Testis (tissue), 2 donors: ENCODE measurements at regions not wholly inside any gene's neighbourhood (a gene's known extent, or its start where the extent isn't known, plus 50 kb on each side); places are given as distances from the start of the nearest gene placed in this dataset.

Experiments used
- DNase-seq: peaks from one replicate; pipeline ENCODE4 v3.0.0-alpha.2; 2019
- H3K27ac ChIP-seq, 2 donors: fragments of 200-600 bp; sonication (generic); one replicate each; pipeline ENCODE4 v1.5.1; 2019
- H3K27me3 ChIP-seq: fragments of 200-600 bp; sonication (generic); one replicate; pipeline ENCODE4 v1.5.1; 2019
- H3K36me3 ChIP-seq: fragments of 200-600 bp; sonication (generic); one replicate; pipeline ENCODE4 v1.5.1; 2017; ENCODE audit warnings: low read depth; ENCODE audit errors: missing control alignments
- H3K4me1 ChIP-seq: fragments of 200-600 bp; sonication (generic); one replicate; pipeline ENCODE4 v1.5.1; 2019
- H3K4me3 ChIP-seq, 2 donors: fragments of 200-600 bp; sonication (generic); one replicate each; pipeline ENCODE4 v1.5.1; 2017 to 2019
- H3K9me3 ChIP-seq: fragments of 200-600 bp; sonication (generic); one replicate; pipeline ENCODE4 v1.5.1; 2017
- CTCF ChIP-seq, 3 experiments: fragments of 450-650 bp in 2 of 3; fragments of 200-600 bp in 1 of 3; sonication (generic) in 1 of 3; IDR thresholded peaks; one replicate each; pipeline ENCODE4 v1.5.1; 2016 to 2019; ENCODE audit warnings: antibody characterized with exemption in 3 of 3, mild to moderate bottlenecking in 2 of 3, moderate library complexity in 1 of 3
- POLR2A ChIP-seq: fragments of 450-650 bp; IDR thresholded peaks from one replicate; pipeline ENCODE4 v1.6.1; 2017; ENCODE audit warnings: antibody characterized with exemption, mild to moderate bottlenecking, moderate library complexity
- WGBS, 2 donors: methylation state at CpG; one replicate each; pipeline ENCODE4 v1.1.5; 2018; 5-methylcytosine and 5-hydroxymethylcytosine counted together
- intact Hi-C: fragments of 100-400 bp; cut with DNase I; formaldehyde crosslinking; loops from one replicate; pipeline ENCODE4 v1.15.1; 2023; ENCODE audit warnings: low total_unique reads

- no peaks in the 10 kb centered on the region for H3K36me3 ChIP-seq
- H3K27ac ChIP-seq, result no peak overlapping the region
- TF ChIP-seq CTCF (IDR thresholded peaks at IDR 0.05), result no peak
- TF ChIP-seq POLR2A, result no peak
- no peak overlapping the region for H3K4me3 ChIP-seq
- intact Hi-C loops, result no loop called here
- H3K27me3 ChIP-seq, result no peaks in the 10 kb centered on the region
- no peaks in the 10 kb centered on the region for H3K9me3 ChIP-seq
- WGBS, 2 donors, result 49 to 69% methylated on average over 2 of the region's 2 CpGs
- no peak for DNase-seq
- no peaks in the 10 kb centered on the region for H3K4me1 ChIP-seq
These were observed 190.4 kb upstream of the RPRM start for GRCh38 chr2:153668923-153669322.

GRCh38 chr2:153710128-153710527, 161.6 kb upstream of the GALNT13 start:
- Histone ChIP-seq H3K4me1 (no peaks in the 10 kb centered on the region), H3K4me3 (no peak overlapping the region), H3K9me3 (no peaks in the 10 kb centered on the region), H3K27me3 (no peaks in the 10 kb centered on the region), H3K27ac (no peak overlapping the region), H3K36me3 (no peaks in the 10 kb centered on the region)
- WGBS, 2 donors, result 91 to 94% methylated on average over 6 of the region's 6 CpGs
- intact Hi-C loops, result no loop called here
- no peak for DNase-seq
- no peak for TF ChIP-seq CTCF (IDR thresholded peaks at IDR 0.05)
- no peak for TF ChIP-seq POLR2A

DNA sequence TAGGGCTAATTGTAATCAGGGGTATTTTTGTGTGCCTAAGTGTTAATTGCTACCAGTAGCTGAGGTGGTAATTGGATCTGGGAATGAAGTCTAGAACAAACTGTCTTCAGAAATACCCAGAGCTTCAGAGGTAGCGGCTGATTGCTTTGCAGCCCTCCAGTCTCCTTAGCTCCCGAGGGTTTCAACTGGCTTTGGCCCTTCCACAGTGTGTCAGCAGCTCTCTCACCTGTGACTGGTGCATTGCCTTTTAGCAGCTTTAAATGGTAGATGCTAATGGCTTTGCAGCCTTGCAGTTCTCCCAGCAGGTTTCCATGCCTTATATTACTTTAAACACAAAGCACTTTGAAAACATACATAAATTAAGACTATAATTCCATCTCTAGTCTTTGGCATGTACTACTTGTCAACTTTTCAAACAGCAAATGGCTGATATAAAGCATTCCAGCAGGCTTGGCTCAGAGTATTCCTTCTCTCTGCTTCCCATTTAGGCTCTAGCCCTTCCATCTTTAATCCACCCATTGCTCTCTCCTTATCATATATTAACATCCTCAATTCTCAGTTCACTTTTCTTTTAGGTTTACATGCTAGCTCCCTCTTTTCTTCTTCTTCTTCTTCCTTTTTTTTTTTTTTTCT, 156.4 kb upstream of the GALNT13 start:
- H3K4me1 ChIP-seq, result no peaks in the 10 kb centered on the region
- no peaks in the 10 kb centered on the region for H3K27me3 ChIP-seq
- WGBS, 2 donors, result 70 to 73% methylated on average over 2 of the region's 2 CpGs
- H3K27ac ChIP-seq, result no peak overlapping the region
- H3K4me3 ChIP-seq, result no peak overlapping the region
- H3K9me3 ChIP-seq, result no peaks in the 10 kb centered on the region
- H3K36me3 ChIP-seq, result no peaks in the 10 kb centered on the region
- intact Hi-C loops, result no loop called here
- no peak for TF ChIP-seq CTCF (IDR thresholded peaks at IDR 0.05)
- no peak for TF ChIP-seq POLR2A
- DNase-seq, result no peak

- TF ChIP-seq POLR2A (no peak), CTCF (IDR thresholded peaks at IDR 0.05) (no peak)
- Histone ChIP-seq H3K9me3 (no peaks in the 10 kb centered on the region), H3K36me3 (no peaks in the 10 kb centered on the region), H3K4me1 (no peaks in the 10 kb centered on the region), H3K27me3 (no peaks in the 10 kb centered on the region), H3K4me3 (no peak overlapping the region), H3K27ac (no peak overlapping the region)
- DNase-seq, result no peak
- 83 to 89% methylated on average over 2 of the region's 2 CpGs for WGBS, 2 donors
- intact Hi-C loops, result no loop called here
These were observed 154.7 kb upstream of the GALNT13 start for GRCh38 chr2:153717060-153717459.

DNA sequence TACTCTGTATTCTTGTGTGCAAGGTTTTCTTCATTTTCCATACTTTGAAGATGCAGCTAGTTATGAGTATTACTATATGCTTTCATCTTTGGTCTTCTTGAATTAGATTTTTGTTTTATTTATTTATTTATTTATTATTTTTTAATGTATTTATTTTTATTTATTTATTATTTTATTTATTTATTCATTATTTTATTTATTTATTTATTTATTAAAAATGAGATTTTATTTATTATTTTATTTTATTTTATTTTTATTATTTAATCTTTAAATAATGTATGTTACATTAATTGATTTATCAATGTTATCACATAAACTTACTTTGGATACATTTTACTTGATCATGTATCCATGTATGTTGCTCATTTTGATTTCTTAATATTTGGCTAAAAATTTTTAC, 132.3 kb upstream of the GALNT13 start:
- intact Hi-C loops, result no loop called here
- Histone ChIP-seq H3K27ac (no peak overlapping the region), H3K4me3 (no peak overlapping the region)

More for the DNA sequence above, 132.3 kb upstream of the GALNT13 start:
- no peaks in the 10 kb centered on the region for H3K27me3 ChIP-seq
- H3K36me3 ChIP-seq, result no peaks in the 10 kb centered on the region
- no peak for DNase-seq
- TF ChIP-seq CTCF (IDR thresholded peaks at IDR 0.05) (no peak), POLR2A (no peak)
- H3K4me1 ChIP-seq, result no peaks in the 10 kb centered on the region
- H3K9me3 ChIP-seq, result no peaks in the 10 kb centered on the region
